ENCODE measurements at regions not wholly inside any gene's neighbourhood (a gene's known extent, or its start where the extent isn't known, plus 50 kb on each side); places are given as distances from the start of the nearest gene placed in this dataset.

DNA sequence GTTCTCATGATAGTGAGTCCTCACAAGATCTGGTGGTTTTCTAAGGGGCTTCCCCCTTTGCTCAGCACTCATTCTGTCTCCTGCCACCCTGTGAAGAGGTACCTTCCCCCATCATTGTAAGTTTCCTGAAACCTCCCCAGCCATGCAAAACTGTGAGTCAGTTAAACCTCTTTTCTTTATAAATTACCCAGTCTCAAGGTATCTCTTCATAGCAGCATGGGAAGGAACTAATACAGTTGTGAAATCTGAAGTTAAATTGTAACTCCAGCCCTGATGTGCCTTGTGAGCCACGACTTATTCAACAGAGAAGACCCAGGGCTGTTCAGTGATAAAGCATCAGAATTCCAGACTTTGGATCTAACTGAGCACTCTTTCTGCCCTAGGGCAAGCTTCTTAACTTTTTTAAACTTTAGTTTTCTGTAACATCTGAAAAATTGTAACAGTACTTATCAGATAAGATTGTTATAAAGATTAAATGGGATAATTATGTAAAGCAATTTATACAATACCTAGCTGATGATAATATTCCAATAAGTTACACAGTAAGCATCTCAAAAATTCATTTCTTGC, 220.0 kb downstream of the TRPC6 start:
- TF ChIP-seq EZH2 (optimal IDR thresholded peaks at IDR 0.05; ENCODE audit: low read depth, low read length) = no peak
- TF ChIP-seq, protein P1, sequence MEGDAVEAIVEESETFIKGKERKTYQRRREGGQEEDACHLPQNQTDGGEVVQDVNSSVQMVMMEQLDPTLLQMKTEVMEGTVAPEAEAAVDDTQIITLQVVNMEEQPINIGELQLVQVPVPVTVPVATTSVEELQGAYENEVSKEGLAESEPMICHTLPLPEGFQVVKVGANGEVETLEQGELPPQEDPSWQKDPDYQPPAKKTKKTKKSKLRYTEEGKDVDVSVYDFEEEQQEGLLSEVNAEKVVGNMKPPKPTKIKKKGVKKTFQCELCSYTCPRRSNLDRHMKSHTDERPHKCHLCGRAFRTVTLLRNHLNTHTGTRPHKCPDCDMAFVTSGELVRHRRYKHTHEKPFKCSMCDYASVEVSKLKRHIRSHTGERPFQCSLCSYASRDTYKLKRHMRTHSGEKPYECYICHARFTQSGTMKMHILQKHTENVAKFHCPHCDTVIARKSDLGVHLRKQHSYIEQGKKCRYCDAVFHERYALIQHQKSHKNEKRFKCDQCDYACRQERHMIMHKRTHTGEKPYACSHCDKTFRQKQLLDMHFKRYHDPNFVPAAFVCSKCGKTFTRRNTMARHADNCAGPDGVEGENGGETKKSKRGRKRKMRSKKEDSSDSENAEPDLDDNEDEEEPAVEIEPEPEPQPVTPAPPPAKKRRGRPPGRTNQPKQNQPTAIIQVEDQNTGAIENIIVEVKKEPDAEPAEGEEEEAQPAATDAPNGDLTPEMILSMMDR (IDR thresholded peaks at IDR 0.05; ENCODE audit: low read length) = no peak

All from MM.1S (cell line).